HepG2 (cell line): ENCODE measurements at regions not wholly inside any gene's neighbourhood (a gene's known extent, or its start where the extent isn't known, plus 50 kb on each side); places are given as distances from the start of the nearest gene placed in this dataset.

Experiments
- ATF3 ChIP-seq: sonication (generic); formaldehyde crosslinking; IDR thresholded peaks from 2 replicates; pipeline ENCODE4 v1.4.0; 2020; ENCODE audit warnings: missing genetic modification reagents
- CEBPG ChIP-seq: IDR thresholded peaks from 2 replicates; pipeline ENCODE4 v1.6.1; 2016
- CHD4 ChIP-seq: fragments of 200-600 bp; sonication (generic); IDR thresholded peaks from 2 replicates; pipeline ENCODE4 v1.7.0; 2017; ENCODE audit warnings: mild to moderate bottlenecking, low read length, borderline replicate concordance
- CTCF ChIP-seq: sonication (generic); formaldehyde crosslinking; IDR thresholded peaks from 2 replicates; pipeline ENCODE4 v1.5.0; 2020; ENCODE audit warnings: mild to moderate bottlenecking, missing genetic modification reagents, moderate library complexity
- HMG20A ChIP-seq: IDR thresholded peaks from 2 replicates; pipeline ENCODE4 v1.6.1; 2016; ENCODE audit warnings: borderline replicate concordance
- HNRNPL ChIP-seq: fragments of 200-400 bp; formaldehyde crosslinking; IDR thresholded peaks from 2 replicates; pipeline ENCODE4 v1.6.1; 2017; ENCODE audit warnings: mild to moderate bottlenecking, low read depth, low read length
- ZNF782 ChIP-seq: sonication (generic); formaldehyde crosslinking; IDR thresholded peaks from 2 replicates; pipeline ENCODE4 v1.4.0; 2020; ENCODE audit warnings: missing genetic modification reagents, mild to moderate bottlenecking, borderline replicate concordance

- TF ChIP-seq CTCF (CRISPR knock-in tag) (no peak), HMG20A (no peak), CHD4 (no peak), CEBPG (no peak), ATF3 (CRISPR knock-in tag) (no peak), ZNF782 (no peak), HNRNPL (no peak)
Observed at GRCh38 chr7:25805027-25805687, 346.8 kb upstream of the NFE2L3 start.
